H54 (cell line): ENCODE measurements at regions not wholly inside any gene's neighbourhood (a gene's known extent, or its start where the extent isn't known, plus 50 kb on each side); places are given as distances from the start of the nearest gene placed in this dataset.
"Not testable (repeated sequence)": the region's sequence is repeated elsewhere in the genome, so short reads cannot be mapped to it uniquely, and the experiment has no call there.

Experiments used
- DNase-seq: peaks from one replicate; pipeline ENCODE4 v3.0.0; 2011; ENCODE audit warnings: low spot score, mixed read lengths; ENCODE audit not compliant: insufficient read length
- FAIRE-seq: peaks from 3 replicates; lab custom pipeline; 2011; peaks lifted over from hg19 to GRCh38; lab: Jason Lieb, UNC
- POLR2A ChIP-seq: IDR thresholded peaks from 2 replicates; pipeline ENCODE4 v1.6.1; 2011; ENCODE audit warnings: low read depth, mild to moderate bottlenecking, low read length

DNA sequence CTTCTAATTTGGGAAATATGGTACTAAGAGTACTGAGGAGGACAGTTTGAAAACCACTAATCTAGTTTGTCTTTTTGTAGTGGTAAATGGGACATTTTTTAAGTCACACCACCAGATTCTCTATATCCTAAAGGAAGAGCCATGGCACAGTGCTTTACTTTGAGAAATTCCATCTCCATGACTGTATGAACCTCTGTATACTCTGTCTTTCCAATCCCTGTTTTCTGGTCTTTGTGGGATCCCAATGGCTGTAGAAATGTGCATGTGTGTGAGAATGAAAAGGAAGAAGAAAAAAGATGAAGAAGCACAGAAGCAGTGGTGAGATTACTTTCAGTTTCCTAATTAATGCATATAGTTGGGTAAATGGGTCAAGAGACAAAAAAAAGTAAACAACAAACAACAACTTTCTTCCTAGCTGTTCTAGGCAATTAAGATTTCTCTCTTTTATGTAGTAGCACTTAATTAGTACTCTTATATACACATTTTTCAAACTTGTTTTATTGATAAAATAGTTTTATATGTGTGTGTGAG is 141.2 kb upstream of the HCRTR2 start:
- no peak for TF ChIP-seq POLR2A
- FAIRE-seq (peak; percentile 27), DNase-seq (no peak)

DNA sequence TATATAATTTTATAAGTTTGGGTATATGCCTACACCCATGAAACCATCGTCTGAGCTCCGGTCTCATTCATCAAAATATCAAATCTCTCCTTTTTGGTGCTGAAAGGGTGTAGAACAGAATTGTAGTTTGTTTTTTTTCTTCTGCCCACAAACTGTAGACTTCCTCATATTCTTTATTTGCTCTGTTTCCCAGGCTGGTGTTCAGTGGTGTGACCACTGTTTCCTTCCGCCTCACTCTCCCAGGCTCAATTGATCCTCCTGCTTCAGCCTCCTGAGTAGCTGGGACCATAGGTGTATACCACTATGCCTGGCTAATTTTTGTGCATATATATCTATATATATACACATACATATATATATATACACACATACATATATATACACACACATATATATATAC is 139.6 kb upstream of the HCRTR2 start:
- TF ChIP-seq POLR2A = no peak
- FAIRE-seq = no peak
- DNase-seq = no peak

DNA sequence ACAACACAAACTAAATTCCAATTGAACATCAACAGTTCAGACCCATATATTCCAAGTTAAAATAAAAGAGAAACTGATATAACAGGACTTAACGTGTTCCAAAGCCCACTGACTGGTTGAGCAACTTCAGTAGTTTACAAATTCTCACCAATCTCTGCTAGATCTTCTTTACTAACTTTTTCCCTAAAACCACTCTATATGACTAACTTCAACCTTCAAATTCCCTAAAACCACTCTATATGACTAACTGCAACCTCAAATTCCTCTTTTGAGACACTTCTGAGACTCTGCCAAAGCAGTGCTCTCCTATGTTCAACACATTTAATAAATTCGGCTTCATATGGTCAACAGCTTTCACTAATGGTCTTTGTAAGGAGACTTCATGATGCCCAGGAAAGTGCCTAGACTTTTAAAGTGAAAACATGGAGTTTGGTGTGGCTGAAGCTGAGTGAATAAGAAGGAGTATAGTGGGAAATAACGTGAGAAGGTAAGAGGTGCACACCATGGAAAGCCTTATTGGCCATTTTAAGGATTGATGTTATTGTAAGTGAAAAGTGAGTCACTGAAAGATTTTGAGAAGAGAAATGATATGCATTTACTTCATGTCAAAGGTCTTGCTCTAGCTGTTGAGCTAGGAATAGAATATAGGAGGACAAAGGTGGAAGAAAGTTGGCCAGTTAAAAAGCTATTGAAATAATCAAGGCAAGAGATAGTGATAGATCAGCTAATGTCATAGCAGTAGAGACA is 134.0 kb upstream of the HCRTR2 start:
- no peak for FAIRE-seq
- no peak for TF ChIP-seq POLR2A
- DNase-seq = no peak

DNA sequence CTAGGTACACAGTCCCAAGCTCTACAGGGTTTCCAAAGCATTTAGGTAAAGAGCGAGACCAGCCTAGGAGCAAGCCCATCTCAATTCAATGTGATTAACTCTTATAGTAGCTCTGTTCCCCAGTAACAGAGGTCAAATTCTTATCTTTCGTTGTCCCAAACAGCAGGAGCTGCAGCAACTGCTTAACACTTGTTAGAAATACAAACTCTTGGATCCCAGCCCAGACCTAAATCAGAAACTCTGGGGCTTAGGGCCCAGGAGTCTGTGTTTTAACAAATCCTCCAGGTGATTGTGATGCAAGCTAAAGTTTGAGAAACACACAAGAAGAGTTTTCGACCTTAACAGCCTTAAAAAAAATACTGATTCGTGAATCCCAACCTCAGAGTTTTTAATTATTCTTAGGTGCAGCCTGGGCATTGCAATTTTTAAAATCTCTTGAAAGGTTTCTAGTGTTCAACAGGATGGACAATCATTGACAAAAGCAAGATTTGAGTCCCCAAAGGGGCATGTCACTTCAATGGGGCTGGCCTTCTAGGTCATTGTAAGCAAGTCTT is 127.4 kb upstream of the HCRTR2 start:
- FAIRE-seq = no peak
- DNase-seq = no peak

DNA sequence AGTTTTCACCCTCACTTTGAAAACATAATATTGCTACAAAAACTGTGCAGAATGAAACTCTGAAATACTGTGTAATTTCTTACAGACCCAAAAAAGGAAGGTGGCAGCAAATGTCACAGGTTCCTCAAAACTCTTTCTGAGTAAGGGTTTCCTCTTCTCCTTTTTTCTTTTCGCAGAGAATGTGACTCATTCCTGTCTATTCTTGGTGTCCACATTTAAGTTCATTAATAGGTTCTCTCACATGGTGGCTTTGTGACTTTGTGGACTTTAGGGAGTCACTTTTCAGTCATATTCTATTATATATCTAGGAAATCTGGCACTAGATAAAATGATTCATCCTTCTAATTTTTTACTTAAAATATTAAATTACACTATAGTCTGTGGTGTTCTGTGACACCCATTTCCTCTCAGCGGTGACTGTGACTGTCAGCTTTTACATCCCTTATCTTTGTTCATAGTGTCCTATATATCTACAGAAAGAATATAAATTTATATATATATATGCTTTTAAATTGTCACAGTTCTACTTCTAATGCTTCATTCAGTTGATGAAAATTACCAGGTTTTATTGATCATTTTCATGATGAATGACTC is 126.8 kb upstream of the HCRTR2 start:
- TF ChIP-seq POLR2A = no peak
- DNase-seq = no peak
- no peak for FAIRE-seq

More for the DNA sequence above, 127.4 kb upstream of the HCRTR2 start:
- no peak for TF ChIP-seq POLR2A

DNA sequence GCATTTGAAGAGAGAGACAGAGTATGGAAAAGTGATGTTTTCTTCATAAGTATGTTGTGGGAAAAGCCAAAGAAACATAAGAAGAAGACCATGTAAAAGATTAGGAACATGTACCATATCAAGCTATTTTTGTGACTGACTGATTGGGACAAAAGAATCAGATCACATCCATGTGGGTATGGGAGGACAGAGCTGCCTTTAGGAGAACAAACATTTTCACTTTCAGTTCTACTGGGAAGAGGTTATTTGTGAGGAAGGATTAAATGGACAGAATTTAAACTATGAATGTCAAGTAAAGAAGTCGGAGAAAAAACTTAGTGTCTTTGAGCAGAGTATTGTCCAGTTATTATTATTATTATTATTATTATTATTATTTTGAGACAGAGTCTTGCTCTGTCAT is 124.4 kb upstream of the HCRTR2 start:
- FAIRE-seq (no peak), DNase-seq (no peak)
- TF ChIP-seq POLR2A = no peak

DNA sequence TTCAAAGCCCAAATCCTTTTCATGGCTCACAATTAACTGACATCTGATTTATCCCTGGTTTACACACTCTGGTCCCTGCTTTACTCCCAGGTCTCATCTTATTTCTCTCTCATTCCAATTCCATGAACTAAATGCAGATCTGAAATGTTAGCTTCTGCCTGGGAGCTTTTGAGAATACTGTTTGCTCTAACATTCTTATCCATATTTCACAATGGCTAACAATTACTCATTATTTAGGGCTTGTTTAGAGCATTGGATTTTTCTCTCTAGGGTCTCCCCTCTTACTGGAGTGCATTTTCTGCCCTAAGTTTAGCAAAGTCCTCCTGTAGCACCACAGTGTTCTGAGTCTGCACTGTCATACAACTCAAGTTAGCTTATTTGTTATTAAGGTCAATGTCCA is 121.5 kb upstream of the HCRTR2 start:
- FAIRE-seq = no peak
- DNase-seq = no peak
- TF ChIP-seq POLR2A = no peak

DNA sequence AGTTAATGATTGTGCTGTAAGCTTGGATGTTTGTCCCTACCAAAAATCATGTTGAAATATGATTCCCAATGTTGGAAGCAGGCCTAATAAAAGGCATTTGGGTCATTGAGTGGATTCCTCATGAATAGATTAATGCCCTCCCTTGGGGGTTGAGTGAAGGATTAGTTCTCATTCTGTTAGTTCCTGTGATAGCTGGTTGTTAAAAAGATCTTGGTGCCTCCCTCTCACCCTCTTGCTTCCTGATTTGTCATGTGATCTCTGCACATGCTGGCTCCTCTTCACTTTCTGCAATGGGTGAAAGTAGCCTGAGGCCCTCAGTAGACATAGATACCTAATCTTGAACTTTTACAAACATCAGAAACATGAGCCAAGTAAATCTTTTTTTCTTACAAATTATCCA is 115.6 kb upstream of the HCRTR2 start:
- no peak for DNase-seq
- peak; percentile 27 for FAIRE-seq
- no peak for TF ChIP-seq POLR2A

DNA sequence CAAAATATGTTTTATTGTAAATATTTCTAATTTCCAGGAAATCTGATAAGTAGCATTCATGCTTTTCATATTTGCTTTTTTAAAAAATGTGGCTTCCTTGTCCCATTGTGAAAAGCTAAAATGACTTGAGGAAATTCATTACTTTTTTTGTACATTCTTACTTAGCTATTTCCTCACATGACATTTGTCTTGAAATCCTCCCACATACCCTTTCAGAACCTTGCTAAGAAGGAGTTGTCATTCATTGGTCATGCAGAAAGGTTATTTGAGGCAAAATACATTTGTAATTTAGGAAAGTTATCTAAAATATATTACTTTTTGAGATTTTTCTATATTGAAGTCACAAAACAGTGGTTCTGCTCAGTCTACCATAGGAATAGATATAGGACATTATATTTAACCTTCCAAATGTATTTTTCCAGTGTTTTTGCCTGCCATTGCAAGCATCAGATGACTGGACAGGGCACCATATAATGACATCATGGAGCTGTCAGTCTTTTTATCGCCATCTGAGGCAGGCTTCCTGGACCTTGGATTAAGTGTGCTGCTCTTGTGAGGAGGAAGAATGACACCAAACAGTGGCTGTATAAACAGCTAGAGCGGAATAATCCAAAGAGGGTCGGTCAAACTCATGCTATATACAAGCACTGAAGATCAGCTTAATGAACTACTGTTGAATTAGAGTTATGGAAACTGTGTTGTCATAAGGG is 109.4 kb upstream of the HCRTR2 start:
- FAIRE-seq (no peak), DNase-seq (no peak)
- TF ChIP-seq POLR2A = no peak

DNA sequence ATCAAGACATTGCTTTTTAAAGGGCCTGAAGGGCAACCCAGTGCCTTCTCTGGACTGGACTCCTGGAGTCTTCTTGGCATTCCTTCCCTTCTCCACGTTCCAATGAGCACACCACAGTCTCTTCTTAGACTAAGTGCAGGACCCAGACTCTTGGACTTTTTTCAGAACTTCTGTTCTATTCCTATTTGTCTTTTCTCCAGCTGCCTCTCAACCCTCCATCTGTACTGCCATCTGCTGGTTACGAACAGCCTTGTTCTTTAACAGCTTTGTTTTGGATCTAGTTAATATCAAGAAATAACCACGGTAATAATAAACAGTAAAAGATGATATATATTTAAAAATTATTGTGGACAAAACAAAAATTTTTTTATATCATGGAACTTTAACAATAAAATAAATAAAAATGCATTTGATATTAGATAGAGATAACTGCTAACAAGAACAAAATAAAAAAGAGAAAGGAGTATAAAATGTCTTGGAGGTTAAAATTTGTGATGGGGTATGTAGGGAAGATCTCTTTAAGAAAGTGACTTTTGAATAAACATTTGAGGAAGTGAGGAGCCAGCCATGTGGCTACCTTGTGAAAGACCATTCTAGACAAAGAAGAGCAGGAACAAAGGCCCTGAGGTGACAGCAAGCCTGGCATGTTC is 105.1 kb upstream of the HCRTR2 start:
- FAIRE-seq = peak; percentile 78
- peak; percentile 9 for DNase-seq
- TF ChIP-seq POLR2A = no peak

DNA sequence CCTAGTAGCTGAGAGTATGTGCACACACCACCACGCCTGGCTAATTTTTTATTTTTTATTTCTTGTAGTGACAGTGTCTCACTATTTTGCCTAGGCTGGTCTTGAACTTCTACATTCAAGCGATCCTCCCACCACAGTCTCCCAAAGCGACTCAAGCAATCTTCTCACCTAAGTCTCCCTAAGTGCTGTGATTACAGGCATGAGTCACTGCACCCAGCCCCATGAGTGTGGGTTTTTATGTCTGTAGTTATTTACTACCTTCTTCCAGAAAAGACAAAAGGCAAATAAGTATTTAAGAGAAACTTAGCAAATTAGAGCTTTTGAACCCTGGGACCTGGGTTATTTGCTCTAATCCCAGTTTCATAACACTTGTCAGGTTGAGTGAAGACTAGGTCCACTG is 92.3 kb upstream of the HCRTR2 start:
- DNase-seq (no peak), FAIRE-seq (no peak)
- no peak for TF ChIP-seq POLR2A

DNA sequence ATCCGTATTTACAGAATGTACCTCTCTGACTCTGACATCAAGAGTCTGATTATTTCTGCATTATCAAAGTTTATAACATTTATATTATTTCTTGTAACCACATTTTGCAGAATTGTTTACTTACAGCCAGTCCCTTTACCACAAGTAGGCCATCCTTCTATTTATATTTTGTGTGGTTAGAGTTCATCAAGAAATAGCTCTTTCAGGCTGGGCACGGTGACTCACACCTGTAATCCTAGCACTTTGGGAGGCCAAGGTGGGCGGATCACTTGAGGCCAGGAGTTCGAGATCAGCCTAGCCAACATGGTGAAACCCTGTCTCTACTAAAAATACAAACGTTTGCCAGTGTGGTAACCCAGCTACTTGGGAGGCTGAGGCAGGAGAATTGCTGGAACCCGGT is 86.3 kb upstream of the HCRTR2 start:
- DNase-seq, FAIRE-seq: not testable (repeated sequence)

DNA sequence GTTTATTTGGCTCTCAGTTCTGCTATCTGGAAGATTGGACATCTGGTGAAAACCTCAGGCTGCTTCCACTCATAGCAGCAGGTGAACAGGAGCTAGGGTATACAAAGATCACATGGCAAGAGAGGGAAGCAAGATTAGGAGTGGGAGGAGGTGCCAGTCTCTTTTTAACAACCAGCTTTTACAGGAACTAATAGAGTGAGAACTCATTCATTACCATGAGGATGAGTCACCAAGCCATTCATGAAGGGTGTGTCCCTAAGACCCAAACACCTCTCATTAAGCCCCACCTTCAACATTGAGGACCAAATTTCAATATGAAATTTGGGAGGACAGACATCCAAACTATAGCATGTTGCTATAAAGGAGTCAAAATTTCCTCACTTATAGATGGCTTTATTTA is 85.4 kb upstream of the HCRTR2 start:
- TF ChIP-seq POLR2A = no peak
- FAIRE-seq (no peak), DNase-seq (no peak)
